Caco-2 (cell line): ENCODE measurements at regions not wholly inside any gene's neighbourhood (a gene's known extent, or its start where the extent isn't known, plus 50 kb on each side); places are given as distances from the start of the nearest gene placed in this dataset.

Experiments
- BruUV-seq: library from RNA; stranded (reverse); fragments of 400-500 nt; replicated peaks from 2 replicates; lab custom pipeline; 2021; lab: Mats Ljungman, UMichigan
- CTCF ChIA-PET: fragments of 300-600 bp; sonication (Branson Sonifier 250); formaldehyde crosslinking; loops from one replicate; lab custom pipeline; 2022; ENCODE audit warnings: antibody characterized with exemption; lab: Charles Lee
- POLR2A ChIA-PET: fragments of 300-600 bp; sonication (Branson Sonifier 250); formaldehyde crosslinking; loops from one replicate; lab custom pipeline; 2022; ENCODE audit warnings: antibody characterized with exemption; lab: Charles Lee
- DNase-seq, 2 experiments: peaks; one replicate each; pipeline versions ENCODE4 v3.0.0 to v3.0.0-alpha.2; 2020 to 2022
- H3K27me3 ChIP-seq: replicated peaks from 2 replicates; pipeline ENCODE4 v1.6.0; 2011; ENCODE audit warnings: low read length; ENCODE audit not compliant: control insufficient read depth, insufficient read depth
- H3K36me3 ChIP-seq: 2 replicates; pipeline ENCODE4 v1.5.1; 2011; ENCODE audit warnings: low read length; ENCODE audit not compliant: control insufficient read depth, insufficient read depth
- H3K4me1 ChIP-seq: fragments of 250-450 bp; sonication (Bioruptor Pico); 2 replicates; pipeline ENCODE4 v1.5.1; 2020; ENCODE audit warnings: mild to moderate bottlenecking
- H3K4me3 ChIP-seq: 2 replicates; pipeline ENCODE4 v1.5.1; 2011; ENCODE audit warnings: low read depth, mild to moderate bottlenecking, control low read depth, low read length
- H3K9me3 ChIP-seq: fragments of 250-450 bp; sonication (Bioruptor Pico); 2 replicates; pipeline ENCODE4 v1.5.1; 2020; ENCODE audit warnings: mild to moderate bottlenecking, moderate library complexity
- H3K27ac Mint-ChIP-seq: one replicate; pipeline ENCODE4 v1.8.0; 2022; ENCODE audit warnings: mixed read lengths; ENCODE audit not compliant: unreplicated experiment
- H3K27me3 Mint-ChIP-seq: one replicate; pipeline ENCODE4 v1.8.0; 2022; ENCODE audit warnings: mixed read lengths; ENCODE audit not compliant: insufficient read depth, unreplicated experiment
- H3K36me3 Mint-ChIP-seq: one replicate; pipeline ENCODE4 v1.8.0; 2022; ENCODE audit warnings: mild to moderate bottlenecking, mixed read lengths; ENCODE audit not compliant: insufficient read depth, unreplicated experiment
- H3K4me1 Mint-ChIP-seq: one replicate; pipeline ENCODE4 v1.8.0; 2022; ENCODE audit warnings: low read depth, mixed read lengths; ENCODE audit not compliant: unreplicated experiment
- H3K4me3 Mint-ChIP-seq: one replicate; pipeline ENCODE4 v1.8.0; 2022; ENCODE audit warnings: mild to moderate bottlenecking, moderate library complexity, mixed read lengths; ENCODE audit not compliant: unreplicated experiment
- H3K9me3 Mint-ChIP-seq: one replicate; pipeline ENCODE4 v1.8.0; 2022; ENCODE audit warnings: mixed read lengths; ENCODE audit not compliant: unreplicated experiment
- intact Hi-C: fragments of 100-400 bp; cut with micrococcal nuclease; formaldehyde crosslinking; loops from one replicate; pipeline ENCODE4 v1.10.0; 2022; ENCODE audit not compliant: unreplicated experiment
- TF ChIP-seq, protein P1 (sequence below), 2 experiments: fragments of 200-600 bp in 1 of 2; IDR thresholded peaks; 1 replicate in 1 of 2; 2 replicates in 1 of 2; pipeline versions ENCODE4 v1.5.1 to v1.8.0; 2011 to 2022; ENCODE audit warnings: antibody characterized with exemption in 1 of 2, control low read depth in 1 of 2, inconsistent platforms in 1 of 2, low read depth in 1 of 2, low read length in 1 of 2, mild to moderate bottlenecking in 1 of 2, moderate library complexity in 1 of 2; ENCODE audit not compliant: insufficient read depth in 1 of 2, severe bottlenecking in 1 of 2, unreplicated experiment in 1 of 2

DNA sequence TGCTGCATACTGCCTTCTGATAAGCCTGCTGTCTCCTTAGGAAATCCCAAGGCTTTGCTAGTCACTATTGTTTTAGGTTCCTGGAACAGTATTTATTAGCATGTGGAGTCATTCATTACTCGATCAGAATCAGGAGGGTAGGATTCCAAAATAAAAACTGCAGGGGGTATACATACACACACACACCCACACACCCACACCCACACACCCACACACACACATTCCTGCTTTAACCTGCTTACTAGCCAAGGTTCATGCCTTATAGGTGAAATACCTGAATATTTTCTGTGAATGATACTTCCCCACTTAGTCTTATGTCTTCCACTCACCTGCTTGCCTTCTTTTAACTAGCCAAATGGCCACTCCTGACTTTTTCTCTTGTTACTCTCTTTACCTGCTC, 325.1 kb downstream of the ADGRL2 start:
- intact Hi-C loops, result no loop called here
- POLR2A ChIA-PET, result no interaction called here
- Histone ChIP-seq H3K36me3 (no peaks in the 10 kb centered on the region), H3K4me1 (no peaks in the 10 kb centered on the region), H3K27me3 (no peaks in the 10 kb centered on the region), H3K9me3 (no peaks in the 10 kb centered on the region), H3K4me3 (no peak overlapping the region)
- Mint-ChIP-seq H3K36me3 (no peaks in the 10 kb centered on the region), H3K4me1 (no peaks in the 10 kb centered on the region), H3K27me3 (peaks cover 3% of the 10 kb centered on the region), H3K9me3 (no peaks in the 10 kb centered on the region), H3K27ac (no peak overlapping the region), H3K4me3 (no peak overlapping the region)
- CTCF ChIA-PET, result no interaction called here
- TF ChIP-seq, protein P1, sequence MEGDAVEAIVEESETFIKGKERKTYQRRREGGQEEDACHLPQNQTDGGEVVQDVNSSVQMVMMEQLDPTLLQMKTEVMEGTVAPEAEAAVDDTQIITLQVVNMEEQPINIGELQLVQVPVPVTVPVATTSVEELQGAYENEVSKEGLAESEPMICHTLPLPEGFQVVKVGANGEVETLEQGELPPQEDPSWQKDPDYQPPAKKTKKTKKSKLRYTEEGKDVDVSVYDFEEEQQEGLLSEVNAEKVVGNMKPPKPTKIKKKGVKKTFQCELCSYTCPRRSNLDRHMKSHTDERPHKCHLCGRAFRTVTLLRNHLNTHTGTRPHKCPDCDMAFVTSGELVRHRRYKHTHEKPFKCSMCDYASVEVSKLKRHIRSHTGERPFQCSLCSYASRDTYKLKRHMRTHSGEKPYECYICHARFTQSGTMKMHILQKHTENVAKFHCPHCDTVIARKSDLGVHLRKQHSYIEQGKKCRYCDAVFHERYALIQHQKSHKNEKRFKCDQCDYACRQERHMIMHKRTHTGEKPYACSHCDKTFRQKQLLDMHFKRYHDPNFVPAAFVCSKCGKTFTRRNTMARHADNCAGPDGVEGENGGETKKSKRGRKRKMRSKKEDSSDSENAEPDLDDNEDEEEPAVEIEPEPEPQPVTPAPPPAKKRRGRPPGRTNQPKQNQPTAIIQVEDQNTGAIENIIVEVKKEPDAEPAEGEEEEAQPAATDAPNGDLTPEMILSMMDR (IDR thresholded peaks at IDR 0.05; ENCODE audit: insufficient read depth in 1 of 2, low read depth in 1 of 2, low read length in 1 of 2, severe bottlenecking in 1 of 2, unreplicated experiment in 1 of 2), result no peak
- no peak for DNase-seq
- no TSS peak for BruUV-seq

DNA sequence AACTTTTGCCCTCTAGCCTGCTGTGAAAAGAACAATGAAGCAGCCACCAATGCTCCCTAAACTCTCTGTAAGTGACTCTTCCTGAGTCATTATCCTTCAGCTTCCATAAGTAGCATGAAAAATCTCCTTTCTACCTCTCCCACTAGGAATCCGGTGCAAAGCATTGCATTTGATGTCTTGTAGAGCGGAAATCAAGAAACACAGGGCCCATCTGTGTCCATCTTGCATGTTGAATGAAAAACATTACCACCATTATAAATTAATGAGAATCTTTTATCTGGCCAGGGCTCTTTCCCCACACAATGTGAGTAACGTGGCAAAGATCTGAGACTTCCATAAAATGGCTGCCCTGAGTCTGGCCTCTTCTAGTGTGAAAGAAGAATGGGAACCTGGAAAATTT, 324.4 kb downstream of the ADGRL2 start:
- Histone ChIP-seq H3K9me3 (no peaks in the 10 kb centered on the region), H3K4me1 (no peaks in the 10 kb centered on the region), H3K36me3 (no peaks in the 10 kb centered on the region), H3K4me3 (no peak overlapping the region), H3K27me3 (no peaks in the 10 kb centered on the region)
- peaks cover 3% of the 10 kb centered on the region for H3K27me3 Mint-ChIP-seq
- BruUV-seq, result no TSS peak
- POLR2A ChIA-PET, result no interaction called here
- no peaks in the 10 kb centered on the region for H3K9me3 Mint-ChIP-seq
- intact Hi-C loops, result no loop called here
- no peak overlapping the region for H3K4me3 Mint-ChIP-seq
- H3K4me1 Mint-ChIP-seq, result no peaks in the 10 kb centered on the region
- TF ChIP-seq, protein P1 (IDR thresholded peaks at IDR 0.05; ENCODE audit: insufficient read depth in 1 of 2, low read depth in 1 of 2, low read length in 1 of 2, severe bottlenecking in 1 of 2, unreplicated experiment in 1 of 2), result no peak
- CTCF ChIA-PET, result no interaction called here
- DNase-seq, result no peak
- no peaks in the 10 kb centered on the region for H3K36me3 Mint-ChIP-seq
- H3K27ac Mint-ChIP-seq, result no peak overlapping the region

GRCh38 chr1:82121421-82121820, 320.7 kb downstream of the ADGRL2 start:
- intact Hi-C loops, result no loop called here
- Histone ChIP-seq H3K4me3 (no peak overlapping the region), H3K9me3 (no peaks in the 10 kb centered on the region), H3K27me3 (no peaks in the 10 kb centered on the region), H3K4me1 (no peaks in the 10 kb centered on the region), H3K36me3 (no peaks in the 10 kb centered on the region)
- Mint-ChIP-seq H3K27me3 (peaks cover 3% of the 10 kb centered on the region), H3K36me3 (no peaks in the 10 kb centered on the region), H3K9me3 (no peaks in the 10 kb centered on the region), H3K4me3 (no peak overlapping the region), H3K27ac (no peak overlapping the region), H3K4me1 (no peaks in the 10 kb centered on the region)
- ChIA-PET POLR2A (no interaction called here), CTCF (no interaction called here)
- no TSS peak for BruUV-seq
- DNase-seq, result no peak
- TF ChIP-seq, protein P1 (IDR thresholded peaks at IDR 0.05; ENCODE audit: insufficient read depth in 1 of 2, low read depth in 1 of 2, low read length in 1 of 2, severe bottlenecking in 1 of 2, unreplicated experiment in 1 of 2), result no peak
